B cell (primary cell): ENCODE measurements at regions not wholly inside any gene's neighbourhood (a gene's known extent, or its start where the extent isn't known, plus 50 kb on each side); places are given as distances from the start of the nearest gene placed in this dataset.

ENCODE experiments used
- ATAC-seq: fragments of 200-7000 bp; cut with Tn5 transposase; one replicate; pipeline ENCODE4 v1.10.0; 2021; ENCODE audit warnings: low read depth, mild to moderate bottlenecking, moderate number of reproducible peaks, moderate library complexity
- CTCF ChIA-PET: fragments of 350-600 bp; sonication (Branson Sonifier 250); formaldehyde crosslinking; loops from one replicate; lab custom pipeline; 2021; ENCODE audit warnings: antibody characterized with exemption, inconsistent platforms; lab: Charles Lee
- POLR2A ChIA-PET: fragments of 350-600 bp; sonication (Branson Sonifier 250); formaldehyde crosslinking; loops from one replicate; lab custom pipeline; 2021; ENCODE audit warnings: antibody characterized with exemption; lab: Charles Lee
- DNase-seq: peaks from one replicate; pipeline ENCODE4 v3.0.0; 2013
- H2AFZ ChIP-seq: 2 replicates; pipeline ENCODE4 v1.6.1; 2012; ENCODE audit warnings: mild to moderate bottlenecking, low read depth, low read length; ENCODE audit not compliant: insufficient read depth, poor library complexity, severe bottlenecking
- H3K27ac ChIP-seq, 2 donors: 1 replicate in 1 of 2; 2 replicates in 1 of 2; pipeline ENCODE4 v1.5.1; 2012 to 2013; ENCODE audit warnings: low read length in 2 of 2, mild to moderate bottlenecking in 2 of 2, moderate library complexity in 1 of 2
- H3K27me3 ChIP-seq, 4 experiments: fragments of 200-600 bp in 1 of 4; sonication (generic) in 1 of 4; replicated peaks in 1 of 4; 1 replicate in 2 of 4; 2 replicates in 2 of 4; pipeline versions ENCODE4 v1.6.1 to v1.7.0; 2013 to 2016; ENCODE audit warnings: low read length in 3 of 4, mild to moderate bottlenecking in 2 of 4, mixed read lengths in 1 of 4, moderate library complexity in 1 of 4; ENCODE audit not compliant: insufficient read depth in 4 of 4, control insufficient read depth in 3 of 4; ENCODE audit errors: control extremely low read depth in 1 of 4
- H3K36me3 ChIP-seq, 2 experiments: replicated peaks in 1 of 2; 1 replicate in 1 of 2; 2 replicates in 1 of 2; pipeline versions ENCODE4 v1.6.1 to v1.7.1; 2013; ENCODE audit warnings: low read length in 1 of 2; ENCODE audit not compliant: insufficient read depth in 2 of 2, control insufficient read depth in 1 of 2; ENCODE audit errors: control extremely low read depth in 1 of 2, extremely low read depth in 1 of 2
- H3K4me1 ChIP-seq, 2 donors: fragments of 200-600 bp in 1 of 2; sonication (generic) in 1 of 2; 1 replicate in 1 of 2; 2 replicates in 1 of 2; pipeline versions ENCODE4 v1.5.1 to v1.6.1; 2013 to 2017; ENCODE audit warnings: low read length in 2 of 2; ENCODE audit not compliant: control insufficient read depth in 2 of 2, insufficient read depth in 2 of 2
- H3K4me2 ChIP-seq: replicated peaks from 2 replicates; pipeline ENCODE3; 2012; ENCODE audit warnings: mild to moderate bottlenecking, low read depth, low read length; ENCODE audit not compliant: poor library complexity, severe bottlenecking
- H3K4me3 ChIP-seq, 5 experiments: fragments of 200-600 bp in 1 of 5; sonication (generic) in 1 of 5; 1 replicate in 3 of 5; 2 replicates in 2 of 5; pipeline versions ENCODE4 v1.5.1 to v1.7.0; 2011 to 2016; ENCODE audit warnings: low read length in 4 of 5, mild to moderate bottlenecking in 4 of 5, low read depth in 2 of 5, control low read depth in 1 of 5, moderate library complexity in 1 of 5; ENCODE audit not compliant: insufficient read depth in 1 of 5; ENCODE audit errors: control extremely low read depth in 1 of 5, extremely low read depth in 1 of 5
- H3K79me2 ChIP-seq: fragments of 200-600 bp; sonication (generic); one replicate; pipeline ENCODE4 v1.6.0; 2016; ENCODE audit warnings: low read length; ENCODE audit not compliant: control insufficient read depth, insufficient read depth
- H3K9ac ChIP-seq: fragments of 200-600 bp; sonication (generic); 2 replicates; pipeline ENCODE4 v1.6.1; 2017; ENCODE audit warnings: mild to moderate bottlenecking, low read length, moderate library complexity
- H3K9me3 ChIP-seq, 3 donors: one replicate each; pipeline versions ENCODE4 v1.6.1 to v1.7.1; 2013; ENCODE audit warnings: low read length in 2 of 3; ENCODE audit not compliant: control insufficient read depth in 2 of 3, insufficient read depth in 1 of 3; ENCODE audit errors: control extremely low read depth in 1 of 3
- H4K20me1 ChIP-seq: 2 replicates; pipeline ENCODE4 v1.6.0; 2012; ENCODE audit warnings: mild to moderate bottlenecking, low read length; ENCODE audit not compliant: insufficient read depth, control insufficient read depth, poor library complexity, severe bottlenecking
- H3K27ac Mint-ChIP-seq: one replicate; pipeline ENCODE4 v1.8.0; 2021; ENCODE audit warnings: mixed read lengths
- H3K27me3 Mint-ChIP-seq: one replicate; pipeline ENCODE4 v1.8.0; 2021; ENCODE audit warnings: mixed read lengths
- H3K4me1 Mint-ChIP-seq: one replicate; pipeline ENCODE4 v1.8.0; 2021; ENCODE audit warnings: mixed read lengths
- H3K4me3 Mint-ChIP-seq: one replicate; pipeline ENCODE4 v1.8.0; 2021; ENCODE audit warnings: mixed read lengths
- H3K9me3 Mint-ChIP-seq: one replicate; pipeline ENCODE4 v1.8.0; 2022; ENCODE audit warnings: mixed read lengths; ENCODE audit not compliant: insufficient read depth
- EZH2 ChIP-seq: IDR thresholded peaks from 2 replicates; pipeline ENCODE4 v1.6.1; 2012; ENCODE audit warnings: borderline replicate concordance, low read depth, mild to moderate bottlenecking, moderate library complexity, low read length; ENCODE audit not compliant: insufficient read depth, poor library complexity, severe bottlenecking
- WGBS: methylation state at CpG from one replicate; pipeline ENCODE4 v1.1.5; 2013; ENCODE audit warnings: missing lambda C conversion rate; ENCODE audit not compliant: insufficient coverage; 5-methylcytosine and 5-hydroxymethylcytosine counted together
- intact Hi-C: fragments of 100-400 bp; cut with micrococcal nuclease; formaldehyde crosslinking; loops from one replicate; pipeline ENCODE4 v1.10.0; 2022
- TF ChIP-seq, protein P1 (sequence below): fragments of 200-600 bp; IDR thresholded peaks from one replicate; pipeline ENCODE4 v1.8.0; 2022; ENCODE audit warnings: antibody characterized with exemption, mild to moderate bottlenecking

DNA sequence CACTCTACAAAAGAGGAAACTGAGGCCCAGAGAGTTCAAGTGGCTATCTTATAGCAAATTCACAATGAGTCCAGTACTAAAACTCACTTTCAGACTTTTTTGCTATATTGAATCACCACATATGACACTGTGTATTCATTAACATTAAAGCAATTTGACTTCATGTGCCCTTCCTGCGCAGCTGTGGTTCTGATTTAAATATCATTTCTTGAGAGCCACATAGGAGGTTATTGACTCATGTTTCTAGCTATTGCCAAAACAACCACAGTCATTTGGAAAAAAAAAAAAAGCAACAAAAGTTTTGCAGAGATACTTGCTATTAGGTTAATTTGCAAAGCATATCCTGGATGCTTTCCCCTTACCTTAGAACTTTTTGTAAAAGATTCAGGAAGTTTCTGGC, 341.2 kb downstream of the PIK3C3 start:
- no peaks in the 10 kb centered on the region for H3K4me1 Mint-ChIP-seq
- Histone ChIP-seq H3K4me3 (no peak overlapping the region), H3K27me3 (peaks cover 0 to 4% (median 0%) of the 10 kb centered on the region in 4 experiments), H3K79me2 (no peaks in the 10 kb centered on the region), H4K20me1 (no peaks in the 10 kb centered on the region), H2AFZ (no peak overlapping the region), H3K27ac (no peak overlapping the region), H3K4me1 (no peaks in the 10 kb centered on the region), H3K9ac (no peak overlapping the region), H3K4me2 (no peak overlapping the region), H3K9me3 (no peaks in the 10 kb centered on the region), H3K36me3 (no peaks in the 10 kb centered on the region)
- no CpG with 5 or more reads among the region's 1 CpG for WGBS
- no peak for TF ChIP-seq EZH2
- TF ChIP-seq, protein P1, sequence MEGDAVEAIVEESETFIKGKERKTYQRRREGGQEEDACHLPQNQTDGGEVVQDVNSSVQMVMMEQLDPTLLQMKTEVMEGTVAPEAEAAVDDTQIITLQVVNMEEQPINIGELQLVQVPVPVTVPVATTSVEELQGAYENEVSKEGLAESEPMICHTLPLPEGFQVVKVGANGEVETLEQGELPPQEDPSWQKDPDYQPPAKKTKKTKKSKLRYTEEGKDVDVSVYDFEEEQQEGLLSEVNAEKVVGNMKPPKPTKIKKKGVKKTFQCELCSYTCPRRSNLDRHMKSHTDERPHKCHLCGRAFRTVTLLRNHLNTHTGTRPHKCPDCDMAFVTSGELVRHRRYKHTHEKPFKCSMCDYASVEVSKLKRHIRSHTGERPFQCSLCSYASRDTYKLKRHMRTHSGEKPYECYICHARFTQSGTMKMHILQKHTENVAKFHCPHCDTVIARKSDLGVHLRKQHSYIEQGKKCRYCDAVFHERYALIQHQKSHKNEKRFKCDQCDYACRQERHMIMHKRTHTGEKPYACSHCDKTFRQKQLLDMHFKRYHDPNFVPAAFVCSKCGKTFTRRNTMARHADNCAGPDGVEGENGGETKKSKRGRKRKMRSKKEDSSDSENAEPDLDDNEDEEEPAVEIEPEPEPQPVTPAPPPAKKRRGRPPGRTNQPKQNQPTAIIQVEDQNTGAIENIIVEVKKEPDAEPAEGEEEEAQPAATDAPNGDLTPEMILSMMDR, result no peak
- intact Hi-C loops, result loop anchor here (5.0 kb wide), 1 partner anchor 976 kb away; no protein-coding TSS in a partner anchor
- H3K9me3 Mint-ChIP-seq, result no peaks in the 10 kb centered on the region
- no peak overlapping the region for H3K27ac Mint-ChIP-seq
- H3K27me3 Mint-ChIP-seq, result no peaks in the 10 kb centered on the region
- no peak for ATAC-seq
- DNase-seq, result no peak
- POLR2A ChIA-PET, result no interaction called here
- CTCF ChIA-PET, result interaction anchor here (1.3 to 1.6 kb wide), 2 partner anchors 8 to 11 kb away, joined by 3 read pairs; no protein-coding TSS in a partner anchor
- H3K4me3 Mint-ChIP-seq, result no peak overlapping the region

DNA sequence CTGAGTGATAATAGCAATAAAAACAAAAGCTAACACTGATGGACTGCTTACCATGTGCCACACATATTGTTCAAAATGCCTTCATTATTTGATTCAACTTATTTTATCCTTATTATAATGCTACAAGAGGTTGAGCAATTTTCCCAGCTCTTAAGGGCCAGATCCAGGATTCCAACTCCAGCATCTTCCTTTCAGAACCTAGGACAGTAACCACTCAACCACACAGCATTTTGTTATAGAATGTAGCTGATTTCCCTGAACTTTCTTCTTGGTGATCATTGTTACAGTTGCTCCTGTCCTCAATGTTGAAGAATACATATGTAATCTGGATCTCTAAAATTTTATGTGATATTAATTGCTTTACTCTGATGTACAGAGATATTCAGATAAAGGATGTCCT, 341.7 kb downstream of the PIK3C3 start:
- intact Hi-C loops, result loop anchor here (5.0 kb wide), 1 partner anchor 976 kb away; no protein-coding TSS in a partner anchor
- H3K4me3 Mint-ChIP-seq, result no peak overlapping the region
- TF ChIP-seq, protein P1, result no peak
- TF ChIP-seq EZH2, result no peak
- Histone ChIP-seq H3K9me3 (no peaks in the 10 kb centered on the region), H2AFZ (no peak overlapping the region), H3K9ac (no peak overlapping the region), H3K27me3 (peaks cover 0 to 4% (median 0%) of the 10 kb centered on the region in 4 experiments), H3K4me3 (no peak overlapping the region), H3K4me2 (no peak overlapping the region), H3K27ac (no peak overlapping the region), H3K4me1 (no peaks in the 10 kb centered on the region), H4K20me1 (no peaks in the 10 kb centered on the region), H3K79me2 (no peaks in the 10 kb centered on the region), H3K36me3 (no peaks in the 10 kb centered on the region)
- ATAC-seq (no peak), DNase-seq (no peak)
- no peaks in the 10 kb centered on the region for H3K9me3 Mint-ChIP-seq
- ChIA-PET CTCF (interaction anchor here (0.6 to 1.6 kb wide), 3 partner anchors 8 to 46 kb away, joined by 3 read pairs; no protein-coding TSS in a partner anchor), POLR2A (no interaction called here)
- H3K27me3 Mint-ChIP-seq, result no peaks in the 10 kb centered on the region
- no peaks in the 10 kb centered on the region for H3K4me1 Mint-ChIP-seq
- H3K27ac Mint-ChIP-seq, result no peak overlapping the region
